LNCaP clone FGC (cell line): ENCODE measurements at regions not wholly inside any gene's neighbourhood (a gene's known extent, or its start where the extent isn't known, plus 50 kb on each side); places are given as distances from the start of the nearest gene placed in this dataset.

ENCODE experiments used
- DNase-seq: peaks from one replicate; pipeline ENCODE4 v3.0.0-alpha.2; 2011; ENCODE audit warnings: low read depth
- H3K4me3 ChIP-seq: 2 replicates; pipeline ENCODE4 v1.5.1; 2011; ENCODE audit warnings: mild to moderate bottlenecking, low read depth, low read length, control low read depth
- TF ChIP-seq, protein P1 (sequence below): IDR thresholded peaks from 2 replicates; pipeline ENCODE4 v1.5.1; 2012; ENCODE audit warnings: mild to moderate bottlenecking; ENCODE audit not compliant: control insufficient read depth, insufficient read depth; ENCODE audit errors: extremely low read depth

GRCh38 chr14:101082436-101083384 is 179.2 kb upstream of the RTL1 start:
- no peak for DNase-seq
- TF ChIP-seq, protein P1, sequence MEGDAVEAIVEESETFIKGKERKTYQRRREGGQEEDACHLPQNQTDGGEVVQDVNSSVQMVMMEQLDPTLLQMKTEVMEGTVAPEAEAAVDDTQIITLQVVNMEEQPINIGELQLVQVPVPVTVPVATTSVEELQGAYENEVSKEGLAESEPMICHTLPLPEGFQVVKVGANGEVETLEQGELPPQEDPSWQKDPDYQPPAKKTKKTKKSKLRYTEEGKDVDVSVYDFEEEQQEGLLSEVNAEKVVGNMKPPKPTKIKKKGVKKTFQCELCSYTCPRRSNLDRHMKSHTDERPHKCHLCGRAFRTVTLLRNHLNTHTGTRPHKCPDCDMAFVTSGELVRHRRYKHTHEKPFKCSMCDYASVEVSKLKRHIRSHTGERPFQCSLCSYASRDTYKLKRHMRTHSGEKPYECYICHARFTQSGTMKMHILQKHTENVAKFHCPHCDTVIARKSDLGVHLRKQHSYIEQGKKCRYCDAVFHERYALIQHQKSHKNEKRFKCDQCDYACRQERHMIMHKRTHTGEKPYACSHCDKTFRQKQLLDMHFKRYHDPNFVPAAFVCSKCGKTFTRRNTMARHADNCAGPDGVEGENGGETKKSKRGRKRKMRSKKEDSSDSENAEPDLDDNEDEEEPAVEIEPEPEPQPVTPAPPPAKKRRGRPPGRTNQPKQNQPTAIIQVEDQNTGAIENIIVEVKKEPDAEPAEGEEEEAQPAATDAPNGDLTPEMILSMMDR: no peak
- H3K4me3 ChIP-seq: no peak overlapping the region

GRCh38 chr14:101083564-101084435 is 180.3 kb upstream of the RTL1 start:
- TF ChIP-seq, protein P1: peak; percentile 24; the same call in 1 of the 2 replicates
- H3K4me3 ChIP-seq: no peak overlapping the region
- no peak for DNase-seq

GRCh38 chr14:101084436-101084826 is 180.9 kb upstream of the RTL1 start:
- TF ChIP-seq, protein P1: no peak

DNA sequence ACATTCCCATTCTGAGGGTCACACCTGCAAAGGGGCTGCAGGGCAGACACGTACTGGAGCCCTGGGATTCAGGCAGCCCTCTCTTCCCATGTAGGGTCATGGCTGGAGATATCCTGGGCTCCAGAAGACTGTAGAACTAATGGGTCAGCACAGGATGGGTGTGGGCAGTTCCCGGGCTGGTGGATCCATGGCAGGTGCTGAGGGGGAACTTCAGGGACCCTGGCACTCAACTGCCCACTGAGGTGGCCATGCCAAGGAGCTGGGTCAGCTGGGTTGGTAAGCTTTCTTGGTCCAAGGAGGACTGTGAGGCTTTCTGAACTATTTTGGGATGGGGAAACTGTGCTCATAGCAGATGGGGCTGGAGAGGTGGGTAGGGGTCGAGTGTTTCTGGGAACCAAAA is 183.4 kb upstream of the RTL1 start:
- no peak for DNase-seq
- H3K4me3 ChIP-seq: no peak overlapping the region
- TF ChIP-seq, protein P1: no peak

More at GRCh38 chr14:101084436-101084826, 180.9 kb upstream of the RTL1 start:
- H3K4me3 ChIP-seq: no peak overlapping the region
- DNase-seq: no peak

- no peak for DNase-seq
- no peak overlapping the region for H3K4me3 ChIP-seq
- TF ChIP-seq, protein P1: no peak
Observed at GRCh38 chr14:101087614-101088394, 184.3 kb upstream of the RTL1 start.

GRCh38 chr14:101088395-101088667 is 184.8 kb upstream of the RTL1 start:
- no peak overlapping the region for H3K4me3 ChIP-seq
- no peak for DNase-seq
- TF ChIP-seq, protein P1: no peak
